ENCODE measurements at regions not wholly inside any gene's neighbourhood (a gene's known extent, or its start where the extent isn't known, plus 50 kb on each side); places are given as distances from the start of the nearest gene placed in this dataset.

DNA sequence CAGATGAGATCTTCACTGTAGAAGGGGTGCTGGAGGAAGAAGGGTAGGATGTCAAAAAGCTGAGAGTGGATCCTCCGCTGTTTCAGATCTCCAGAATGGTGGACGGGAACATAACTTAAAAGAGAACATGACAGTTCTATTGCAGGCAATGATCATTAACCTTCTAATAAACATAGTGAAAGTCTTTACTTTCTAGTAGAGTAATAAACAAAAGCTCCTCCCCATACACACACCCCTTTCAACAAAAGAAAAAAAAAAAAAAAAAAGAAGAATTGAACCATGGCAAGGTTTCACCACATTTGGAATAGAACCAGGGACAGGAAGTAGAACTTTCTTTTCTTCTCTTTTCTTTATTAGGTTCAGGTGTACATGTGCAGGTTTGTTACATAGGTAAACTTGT is 768.1 kb upstream of the RIOK2 start:
- CTCF ChIA-PET, result interaction anchor here (0.6 kb wide), 1 partner anchor 392 kb away, joined by 3 read pairs; no protein-coding TSS in a partner anchor
- TF ChIP-seq MAZ (IDR thresholded peaks at IDR 0.05; ENCODE audit: borderline replicate concordance, low read depth, low read length), result no peak
- TF ChIP-seq RFX5 (IDR thresholded peaks at IDR 0.05; ENCODE audit: low read depth, low read length), result no peak
- TF ChIP-seq SMC3 (IDR thresholded peaks at IDR 0.05; ENCODE audit: low read depth, low read length), result no peak
- TF ChIP-seq, protein P1, sequence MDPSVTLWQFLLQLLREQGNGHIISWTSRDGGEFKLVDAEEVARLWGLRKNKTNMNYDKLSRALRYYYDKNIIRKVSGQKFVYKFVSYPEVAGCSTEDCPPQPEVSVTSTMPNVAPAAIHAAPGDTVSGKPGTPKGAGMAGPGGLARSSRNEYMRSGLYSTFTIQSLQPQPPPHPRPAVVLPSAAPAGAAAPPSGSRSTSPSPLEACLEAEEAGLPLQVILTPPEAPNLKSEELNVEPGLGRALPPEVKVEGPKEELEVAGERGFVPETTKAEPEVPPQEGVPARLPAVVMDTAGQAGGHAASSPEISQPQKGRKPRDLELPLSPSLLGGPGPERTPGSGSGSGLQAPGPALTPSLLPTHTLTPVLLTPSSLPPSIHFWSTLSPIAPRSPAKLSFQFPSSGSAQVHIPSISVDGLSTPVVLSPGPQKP (IDR thresholded peaks at IDR 0.05; ENCODE audit: borderline replicate concordance, low read depth, low read length), result no peak
- TF ChIP-seq MXI1 (IDR thresholded peaks at IDR 0.05; ENCODE audit: borderline replicate concordance, low read depth, low read length), result no peak
- TF ChIP-seq, protein P2, sequence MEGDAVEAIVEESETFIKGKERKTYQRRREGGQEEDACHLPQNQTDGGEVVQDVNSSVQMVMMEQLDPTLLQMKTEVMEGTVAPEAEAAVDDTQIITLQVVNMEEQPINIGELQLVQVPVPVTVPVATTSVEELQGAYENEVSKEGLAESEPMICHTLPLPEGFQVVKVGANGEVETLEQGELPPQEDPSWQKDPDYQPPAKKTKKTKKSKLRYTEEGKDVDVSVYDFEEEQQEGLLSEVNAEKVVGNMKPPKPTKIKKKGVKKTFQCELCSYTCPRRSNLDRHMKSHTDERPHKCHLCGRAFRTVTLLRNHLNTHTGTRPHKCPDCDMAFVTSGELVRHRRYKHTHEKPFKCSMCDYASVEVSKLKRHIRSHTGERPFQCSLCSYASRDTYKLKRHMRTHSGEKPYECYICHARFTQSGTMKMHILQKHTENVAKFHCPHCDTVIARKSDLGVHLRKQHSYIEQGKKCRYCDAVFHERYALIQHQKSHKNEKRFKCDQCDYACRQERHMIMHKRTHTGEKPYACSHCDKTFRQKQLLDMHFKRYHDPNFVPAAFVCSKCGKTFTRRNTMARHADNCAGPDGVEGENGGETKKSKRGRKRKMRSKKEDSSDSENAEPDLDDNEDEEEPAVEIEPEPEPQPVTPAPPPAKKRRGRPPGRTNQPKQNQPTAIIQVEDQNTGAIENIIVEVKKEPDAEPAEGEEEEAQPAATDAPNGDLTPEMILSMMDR (conservative IDR thresholded peaks at IDR 0.05; ENCODE audit: low read depth, low read length), result no peak
- TF ChIP-seq BHLHE40 (IDR thresholded peaks at IDR 0.05; ENCODE audit: low read depth, low read length), result no peak
- no peak for TF ChIP-seq RAD21 (IDR thresholded peaks at IDR 0.05; ENCODE audit: low read length)
- TF ChIP-seq CEBPB (IDR thresholded peaks at IDR 0.05; ENCODE audit: low read depth, low read length), result no peak
- TF ChIP-seq MAFK (IDR thresholded peaks at IDR 0.05; ENCODE audit: low read depth, low read length), result no peak
- TF ChIP-seq FOS (IDR thresholded peaks at IDR 0.05; ENCODE audit: low read depth, low read length), result no peak
- TF ChIP-seq POLR2A (IDR thresholded peaks at IDR 0.05; ENCODE audit: low read depth, low read length), result no peak
- TF ChIP-seq CHD1 (IDR thresholded peaks at IDR 0.05; ENCODE audit: low read depth, low read length), result no peak
- H4K8ac ChIP-seq (ENCODE audit: low read depth in 2 of 2, low read length in 2 of 2), result no peak overlapping the region
- no peak overlapping the region for H2BK20ac ChIP-seq (ENCODE audit: low read depth, low read length)
- H2BK120ac ChIP-seq (ENCODE audit: low read depth, low read length), result no peak overlapping the region
- H3K56ac ChIP-seq (ENCODE audit: extremely low read depth, insufficient read depth, low read length), result no peak overlapping the region
- H2AK5ac ChIP-seq (ENCODE audit: low read depth, low read length), result no peak overlapping the region
- no peaks in the 10 kb centered on the region for H3K36me3 ChIP-seq (ENCODE audit: control insufficient read depth, insufficient read depth, low read length)
- intact Hi-C loops (cut with micrococcal nuclease) (no loop called here), in situ Hi-C loops (cut with MboI; ENCODE audit: low sequenced_read_pairs) (no loop called here), dilution Hi-C loops (cut with HindIII; ENCODE audit: low sequenced_read_pairs, unreplicated experiment) (no loop called here)
- H3K9me1 ChIP-seq (ENCODE audit: insufficient read depth, low read length), result no peaks in the 10 kb centered on the region
- H3K4ac ChIP-seq (ENCODE audit: low read depth, low read length), result no peak overlapping the region
- DNase-seq, result no peak
- POLR2A ChIA-PET (ENCODE audit: unreplicated experiment), result no interaction called here
- H2AK9ac ChIP-seq (replicated peaks; ENCODE audit: low read depth, low read length, poor library complexity), result no peak overlapping the region
- no peak overlapping the region for H2BK5ac ChIP-seq (ENCODE audit: low read depth, low read length, poor library complexity, severe bottlenecking)
- no peak overlapping the region for H3K4me2 ChIP-seq (ENCODE audit: low read depth, low read length)
- H2AFZ ChIP-seq (replicated peaks; ENCODE audit: low read length, poor library complexity), result no peak overlapping the region
- no peak overlapping the region for H4K91ac ChIP-seq (ENCODE audit: insufficient read depth, low read depth, low read length)
- H4K20me1 ChIP-seq (ENCODE audit: insufficient read depth, low read length), result no peaks in the 10 kb centered on the region
- H3K79me1 ChIP-seq (ENCODE audit: low read depth in 1 of 2, low read length in 2 of 2), result no peaks in the 10 kb centered on the region
- no peak overlapping the region for H2BK15ac ChIP-seq (ENCODE audit: low read depth, low read length)
- H3K14ac ChIP-seq (replicated peaks; ENCODE audit: low read depth, low read length), result no peak overlapping the region
- H3K9ac ChIP-seq (ENCODE audit: low read depth, low read length), result no peak overlapping the region
- no peak overlapping the region for H3K18ac ChIP-seq (ENCODE audit: low read depth, low read length)
- H3K27me3 ChIP-seq (ENCODE audit: control insufficient read depth, insufficient read depth, low read length), result no peaks in the 10 kb centered on the region
- H4K5ac ChIP-seq (ENCODE audit: low read depth, low read length), result no peak overlapping the region
- H3K27ac ChIP-seq (ENCODE audit: insufficient read depth, low read length), result no peak overlapping the region
- no TSS peak for BruUV-seq (replicated peaks)
- no peak for ATAC-seq (ENCODE audit: low read depth)
- H3K4me1 ChIP-seq (ENCODE audit: control insufficient read depth, insufficient read depth, low read length), result no peaks in the 10 kb centered on the region
- H3K9me3 ChIP-seq (ENCODE audit: control insufficient read depth, insufficient read depth, low read length), result no peaks in the 10 kb centered on the region
- H3K23ac ChIP-seq (ENCODE audit: low read depth, low read length), result no peak overlapping the region
- no CpG with 5 or more reads among the region's 2 CpGs for WGBS, 2 experiments (ENCODE audit: extremely low coverage in 2 of 2, insufficient read length in 1 of 2)
- no peak overlapping the region for H3K4me3 ChIP-seq (ENCODE audit: insufficient read depth, low read depth, low read length)
